Left ventricle myocardium inferior (tissue), 1 donor: ENCODE measurements at regions not wholly inside any gene's neighbourhood (a gene's known extent, or its start where the extent isn't known, plus 50 kb on each side); places are given as distances from the start of the nearest gene placed in this dataset.
"Not testable (repeated sequence)": the region's sequence is repeated elsewhere in the genome, so short reads cannot be mapped to it uniquely, and the experiment has no call there.

Experiments
- DNase-seq: peaks from one replicate; pipeline ENCODE4 v3.0.0-alpha.2; 2020
- H3K27ac ChIP-seq: fragments of 200-600 bp; replicated peaks from 2 replicates; pipeline ENCODE4 v1.8.0; 2021
- H3K27me3 ChIP-seq: fragments of 200-600 bp; 2 replicates; pipeline ENCODE4 v1.8.0; 2021; ENCODE audit warnings: low read depth
- H3K36me3 ChIP-seq: fragments of 200-600 bp; 2 replicates; pipeline ENCODE4 v1.8.0; 2021
- H3K4me1 ChIP-seq: fragments of 200-600 bp; 2 replicates; pipeline ENCODE4 v1.8.0; 2021
- H3K4me3 ChIP-seq: fragments of 200-600 bp; 2 replicates; pipeline ENCODE4 v1.8.0; 2021; ENCODE audit warnings: mild to moderate bottlenecking, moderate library complexity
- H3K9me3 ChIP-seq: fragments of 200-600 bp; replicated peaks from 2 replicates; pipeline ENCODE4 v1.8.0; 2021
- CTCF ChIP-seq: fragments of 200-600 bp; IDR thresholded peaks from 2 replicates; pipeline ENCODE4 v1.8.0; 2021; ENCODE audit warnings: antibody characterized with exemption, mild to moderate bottlenecking, borderline replicate concordance
- intact Hi-C: fragments of 100-400 bp; cut with micrococcal nuclease; formaldehyde crosslinking; loops from one replicate; pipeline ENCODE4 v1.11.0; 2022
- donor health status: DM: no; HTN: yes; CAD: no; lungs with severe emphysema.

GRCh38 chr15:20340331-20340811 is 201.2 kb downstream of the GOLGA6L6 start:
- Histone ChIP-seq H3K4me3 (no peak overlapping the region), H3K27ac (no peak overlapping the region), H3K9me3 (peaks cover 36% of the 10 kb centered on the region), H3K36me3 (no peaks in the 10 kb centered on the region), H3K27me3 (no peaks in the 10 kb centered on the region), H3K4me1 (no peaks in the 10 kb centered on the region)
- DNase-seq = peak; percentile 75
- intact Hi-C loops = no loop called here
- no peak for TF ChIP-seq CTCF

DNA sequence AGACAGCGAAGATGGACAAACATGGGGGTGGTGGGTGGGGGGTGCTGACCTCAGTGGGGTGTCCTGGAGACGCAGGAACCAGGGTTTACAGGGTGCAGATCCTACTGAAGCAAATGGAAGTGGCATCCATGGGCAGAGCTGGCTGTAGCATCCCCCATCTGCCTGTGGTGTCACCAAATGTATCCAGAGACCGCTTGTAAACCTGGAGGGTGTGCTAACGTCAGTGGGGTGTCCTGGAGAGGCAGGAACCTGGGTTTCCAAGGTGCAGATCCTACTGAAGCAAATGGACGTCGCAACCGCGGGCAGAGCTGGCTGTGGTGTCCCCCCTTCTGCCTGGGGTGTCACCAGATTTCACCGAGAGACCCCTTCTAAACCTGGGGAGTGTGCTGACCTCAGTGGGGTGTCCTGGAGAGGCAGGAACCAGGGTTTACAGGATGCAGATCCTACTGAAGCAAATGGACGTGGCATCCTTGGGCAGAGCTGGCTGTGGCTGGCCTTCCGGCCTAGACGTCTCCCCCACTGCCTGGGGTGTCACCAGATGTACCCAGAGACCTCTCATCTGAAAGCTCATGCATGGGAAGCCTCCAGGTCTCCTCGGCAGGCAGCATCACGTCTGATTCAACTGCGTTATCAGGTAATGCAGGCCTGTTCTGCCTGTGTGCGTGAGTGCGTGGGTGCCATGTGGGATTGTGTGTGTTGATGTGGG is 202.4 kb downstream of the GOLGA6L6 start:
- peaks cover 26% of the 10 kb centered on the region for H3K9me3 ChIP-seq
- H3K36me3 ChIP-seq, H3K4me1 ChIP-seq, H3K4me3 ChIP-seq, DNase-seq, intact Hi-C loops, H3K27me3 ChIP-seq, H3K27ac ChIP-seq: not testable (repeated sequence)

GRCh38 chr15:20338671-20339070 is 202.9 kb downstream of the GOLGA6L6 start:
- H3K9me3 ChIP-seq = peaks cover 23% of the 10 kb centered on the region
- H3K27ac ChIP-seq, DNase-seq, H3K36me3 ChIP-seq, H3K4me1 ChIP-seq, H3K4me3 ChIP-seq, H3K27me3 ChIP-seq, intact Hi-C loops: not testable (repeated sequence)

- peaks cover 23% of the 10 kb centered on the region for H3K9me3 ChIP-seq
- H3K4me1 ChIP-seq, H3K36me3 ChIP-seq, DNase-seq, H3K4me3 ChIP-seq, H3K27me3 ChIP-seq, H3K27ac ChIP-seq, intact Hi-C loops: not testable (repeated sequence)
These were observed 204.4 kb downstream of the GOLGA6L6 start for GRCh38 chr15:20337238-20337637.

GRCh38 chr15:20334451-20334850 is 207.1 kb downstream of the GOLGA6L6 start:
- H3K27ac ChIP-seq, intact Hi-C loops, DNase-seq, H3K36me3 ChIP-seq, H3K4me1 ChIP-seq, H3K4me3 ChIP-seq, H3K27me3 ChIP-seq: not testable (repeated sequence)
- H3K9me3 ChIP-seq = peaks cover 16% of the 10 kb centered on the region

- H3K4me1 ChIP-seq, H3K4me3 ChIP-seq, H3K36me3 ChIP-seq, H3K9me3 ChIP-seq, H3K27me3 ChIP-seq, H3K27ac ChIP-seq, DNase-seq, intact Hi-C loops: not testable (repeated sequence)
These were observed 215.8 kb downstream of the GOLGA6L6 start for GRCh38 chr15:20325751-20326150.

- H3K9me3 ChIP-seq, H3K4me1 ChIP-seq, H3K36me3 ChIP-seq, H3K27me3 ChIP-seq, intact Hi-C loops, H3K27ac ChIP-seq, DNase-seq, H3K4me3 ChIP-seq: not testable (repeated sequence)
These were observed 224.5 kb downstream of the GOLGA6L6 start for GRCh38 chr15:20317132-20317531.

DNA sequence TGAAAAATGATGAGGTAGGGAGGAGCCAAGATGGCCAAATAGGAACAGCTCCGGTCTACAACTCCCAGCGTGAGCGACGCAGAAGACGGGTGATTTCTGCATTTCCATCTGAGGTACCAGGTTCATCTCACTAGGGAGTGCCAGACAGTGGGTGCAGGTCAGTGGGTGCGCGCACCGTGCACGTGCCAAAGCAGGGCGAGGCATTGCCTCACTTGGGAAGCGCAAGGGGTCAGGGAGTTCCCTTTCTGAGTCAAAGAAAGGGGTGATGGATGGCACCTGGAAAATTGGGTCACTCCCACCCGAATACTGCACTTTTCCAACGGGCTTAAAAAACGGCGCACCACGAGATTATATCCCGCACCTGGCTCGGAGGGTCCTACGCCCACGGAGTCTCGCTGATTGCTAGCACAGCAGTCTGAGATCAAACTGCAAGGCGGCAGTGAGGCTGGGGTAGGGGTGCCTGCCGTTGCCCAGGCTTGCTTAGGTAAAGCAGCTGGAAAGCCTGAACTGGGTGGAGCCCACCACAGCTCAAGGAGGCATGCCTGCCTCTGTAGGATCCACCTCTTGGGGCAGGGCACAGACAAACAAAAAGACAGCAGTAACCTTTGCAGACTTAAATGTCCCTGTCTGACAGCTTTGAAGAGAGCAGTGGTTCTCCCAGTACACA is 230.5 kb downstream of the GOLGA6L6 start:
- H3K4me1 ChIP-seq, H3K4me3 ChIP-seq, H3K27me3 ChIP-seq, intact Hi-C loops, H3K36me3 ChIP-seq, DNase-seq, H3K27ac ChIP-seq, H3K9me3 ChIP-seq: not testable (repeated sequence)

DNA sequence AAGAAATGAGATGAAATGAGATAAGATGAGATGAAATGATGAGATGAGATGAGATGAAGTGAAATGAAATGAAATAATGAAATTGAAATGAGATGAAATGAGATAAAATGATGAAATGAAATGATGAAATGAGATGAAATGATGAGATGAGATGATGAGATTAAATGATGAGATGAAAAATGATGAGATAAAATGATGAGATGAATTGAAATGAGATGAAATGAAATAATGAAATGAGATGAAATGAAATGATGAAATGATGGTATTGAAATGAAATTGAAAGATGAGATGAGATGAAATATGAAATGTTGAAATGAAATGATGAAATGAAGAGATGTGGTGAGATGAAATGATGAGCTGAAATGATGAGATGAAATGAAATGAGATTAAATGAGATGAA is 231.0 kb downstream of the GOLGA6L6 start:
- Histone ChIP-seq H3K27ac (no peak overlapping the region), H3K27me3 (no peaks in the 10 kb centered on the region), H3K9me3 (no peaks in the 10 kb centered on the region), H3K36me3 (no peaks in the 10 kb centered on the region), H3K4me3 (no peak overlapping the region), H3K4me1 (no peaks in the 10 kb centered on the region)
- intact Hi-C loops = no loop called here
- DNase-seq = no peak
- TF ChIP-seq CTCF = no peak

- H3K4me1 ChIP-seq, H3K27me3 ChIP-seq, H3K4me3 ChIP-seq, H3K36me3 ChIP-seq, H3K9me3 ChIP-seq, DNase-seq, H3K27ac ChIP-seq, intact Hi-C loops: not testable (repeated sequence)
These were observed 231.6 kb downstream of the GOLGA6L6 start for GRCh38 chr15:20309966-20310365.

DNA sequence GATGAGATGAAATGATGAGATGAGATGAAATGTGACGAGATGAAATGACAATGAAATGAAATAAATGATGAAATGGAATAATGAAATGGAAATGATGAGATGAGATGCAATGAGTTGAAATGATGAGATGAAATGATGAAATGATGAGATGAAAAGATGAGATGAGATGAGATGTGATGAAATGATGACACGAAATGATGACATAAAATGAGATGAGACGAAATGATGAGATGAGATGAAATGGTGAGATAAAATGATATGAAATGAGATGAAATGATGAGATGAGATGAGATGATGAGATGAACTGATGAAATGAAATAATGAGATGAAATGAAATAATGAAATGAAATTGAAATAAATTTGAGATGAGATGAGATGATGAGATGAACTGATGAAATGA is 232.2 kb downstream of the GOLGA6L6 start:
- DNase-seq, H3K36me3 ChIP-seq, H3K4me1 ChIP-seq, H3K4me3 ChIP-seq, H3K9me3 ChIP-seq, H3K27ac ChIP-seq, H3K27me3 ChIP-seq, intact Hi-C loops: not testable (repeated sequence)

DNA sequence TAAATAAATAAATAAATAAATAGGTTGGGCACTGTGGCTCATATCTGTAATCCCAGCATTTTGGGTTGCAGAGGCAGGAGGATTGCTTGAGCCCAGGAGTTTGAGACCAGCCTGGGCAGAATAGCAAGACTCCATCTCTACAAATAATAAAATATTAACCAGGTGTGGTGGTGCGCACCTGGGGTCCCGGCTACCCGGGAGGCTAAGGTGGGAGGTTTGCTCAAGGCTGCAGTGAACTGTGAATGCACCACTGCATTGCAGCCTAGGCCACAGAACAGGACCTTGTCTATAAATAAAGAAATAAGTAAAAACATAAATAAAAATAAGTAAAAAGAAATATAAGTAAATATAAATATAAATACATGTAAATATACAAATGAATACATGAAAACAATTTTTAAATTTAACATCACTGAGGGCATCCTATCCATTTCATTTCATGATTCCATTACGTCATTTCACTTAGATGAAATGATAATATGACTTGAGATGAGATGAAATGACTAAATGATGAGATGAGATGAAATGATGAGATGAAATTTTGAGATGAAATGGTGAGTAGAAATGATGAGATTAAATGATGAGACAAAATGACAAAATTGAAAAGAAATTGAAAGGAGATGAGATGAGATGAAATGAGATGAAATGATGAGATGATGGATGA is 233.4 kb downstream of the GOLGA6L6 start:
- H3K27ac ChIP-seq, H3K27me3 ChIP-seq, H3K36me3 ChIP-seq, H3K9me3 ChIP-seq, intact Hi-C loops, DNase-seq, H3K4me3 ChIP-seq, H3K4me1 ChIP-seq: not testable (repeated sequence)
